Panc1 (cell line): ENCODE measurements at regions not wholly inside any gene's neighbourhood (a gene's known extent, or its start where the extent isn't known, plus 50 kb on each side); places are given as distances from the start of the nearest gene placed in this dataset.

ENCODE experiments used
- ATAC-seq: fragments of 200-7000 bp; cut with Tn5 transposase; 2 replicates; pipeline ENCODE4 v1.9.1; 2020; ENCODE audit warnings: mild to moderate bottlenecking, moderate library complexity
- BruUV-seq: library from RNA; stranded (reverse); fragments of 400-500 nt; replicated peaks from 2 replicates; lab custom pipeline; 2021; lab: Mats Ljungman, UMichigan
- CTCF ChIA-PET: fragments of 300-600 bp; sonication (Branson Sonifier 250); formaldehyde crosslinking; loops from one replicate; lab custom pipeline; 2022; ENCODE audit warnings: antibody characterized with exemption; lab: Charles Lee
- POLR2A ChIA-PET: fragments of 300-600 bp; sonication (Branson Sonifier 250); formaldehyde crosslinking; loops from one replicate; lab custom pipeline; 2022; ENCODE audit warnings: antibody characterized with exemption; lab: Charles Lee
- DNase-seq: peaks from one replicate; pipeline ENCODE4 v3.0.0-alpha.2; 2010; ENCODE audit warnings: low read depth, low spot score
- H3K27ac ChIP-seq: 2 replicates; pipeline ENCODE4 v1.5.1; 2011; ENCODE audit warnings: mild to moderate bottlenecking, low read length, inconsistent platforms
- H3K27me3 ChIP-seq: fragments of 200-500 bp; sonication (Bioruptor generic); 2 replicates; pipeline ENCODE4 v1.6.0; 2014; ENCODE audit warnings: low read length, inconsistent platforms; ENCODE audit not compliant: control insufficient read depth, insufficient read depth
- H3K36me3 ChIP-seq: fragments of 200-500 bp; sonication (Bioruptor generic); 2 replicates; pipeline ENCODE4 v1.5.1; 2014; ENCODE audit warnings: inconsistent platforms, mild to moderate bottlenecking, low read length, moderate library complexity; ENCODE audit not compliant: control insufficient read depth, insufficient read depth
- H3K4me1 ChIP-seq: 2 replicates; pipeline ENCODE4 v1.5.1; 2011; ENCODE audit warnings: inconsistent platforms, mild to moderate bottlenecking, low read length, moderate library complexity; ENCODE audit not compliant: control insufficient read depth, insufficient read depth
- H3K4me3 ChIP-seq, 2 experiments: 2 replicates each; pipeline ENCODE4 v1.5.1; 2011 to 2012; ENCODE audit warnings: low read depth in 2 of 2, low read length in 2 of 2, mild to moderate bottlenecking in 2 of 2, inconsistent platforms in 1 of 2, moderate library complexity in 1 of 2
- H3K9me3 ChIP-seq: fragments of 200-500 bp; sonication (Bioruptor generic); 2 replicates; pipeline ENCODE4 v1.5.1; 2014; ENCODE audit warnings: low read depth, mild to moderate bottlenecking, inconsistent platforms, low read length, moderate library complexity; ENCODE audit not compliant: control insufficient read depth, insufficient read depth
- CTCF ChIP-seq: fragments of 450-650 bp; IDR thresholded peaks from 2 replicates; pipeline ENCODE4 v1.5.1; 2017; ENCODE audit warnings: mild to moderate bottlenecking
- POLR2AphosphoS5 ChIP-seq: IDR thresholded peaks from 2 replicates; pipeline ENCODE4 v1.6.1; 2012; ENCODE audit warnings: mild to moderate bottlenecking, low read depth, low read length, moderate library complexity
- REST ChIP-seq, 2 experiments: IDR thresholded peaks; 2 replicates each; pipeline ENCODE4 v1.6.1; 2011 to 2012; ENCODE audit warnings: low read depth in 2 of 2, control low read depth in 1 of 2, low read length in 1 of 2, mild to moderate bottlenecking in 1 of 2, moderate library complexity in 1 of 2; ENCODE audit not compliant: insufficient read depth in 1 of 2
- SIN3A ChIP-seq: IDR thresholded peaks from 2 replicates; pipeline ENCODE4 v1.6.1; 2012; ENCODE audit warnings: low read depth, mild to moderate bottlenecking, low read length, moderate library complexity, borderline replicate concordance; ENCODE audit not compliant: insufficient read depth
- TCF7L2 ChIP-seq: IDR thresholded peaks from 2 replicates; pipeline ENCODE4 v1.6.1; 2011; ENCODE audit warnings: mild to moderate bottlenecking, low read depth, low read length, inconsistent platforms
- in situ Hi-C: cut with HindIII; loops from 2 replicates; pipeline ENCODE4 v1.10.0; 2016; ENCODE audit warnings: low sequenced_read_pairs, low pct_unique_long_range_greater_than_20kb
- intact Hi-C: fragments of 100-400 bp; cut with micrococcal nuclease; formaldehyde crosslinking; loops from one replicate; pipeline ENCODE4 v1.10.0; 2022; ENCODE audit not compliant: unreplicated experiment

GRCh38 chr18:38297910-38298309 is 732.3 kb upstream of the CELF4 start:
- H3K4me1 ChIP-seq, result no peaks in the 10 kb centered on the region
- intact Hi-C loops, result no loop called here
- ChIA-PET CTCF (interaction anchor here (0.6 kb wide), 1 partner anchor 748 kb away, joined by 5 read pairs; no protein-coding TSS in a partner anchor), POLR2A (no interaction called here)
- no peaks in the 10 kb centered on the region for H3K27me3 ChIP-seq
- no peak overlapping the region for H3K27ac ChIP-seq
- H3K4me3 ChIP-seq, result no peak overlapping the region
- H3K9me3 ChIP-seq, result no peaks in the 10 kb centered on the region
- no TSS peak for BruUV-seq
- ATAC-seq, result no peak
- DNase-seq, result no peak
- no peak for TF ChIP-seq POLR2AphosphoS5
- no peak for TF ChIP-seq CTCF
- no peak for TF ChIP-seq REST (IDR thresholded peaks at IDR 0.05; ENCODE audit: insufficient read depth in 1 of 2, low read depth in 2 of 2, low read length in 1 of 2)
- TF ChIP-seq SIN3A, result no peak
- in situ Hi-C loops, result no loop called here
- H3K36me3 ChIP-seq, result no peaks in the 10 kb centered on the region

GRCh38 chr18:38290229-38290628 is 724.6 kb upstream of the CELF4 start:
- no peaks in the 10 kb centered on the region for H3K9me3 ChIP-seq
- H3K27me3 ChIP-seq, result no peaks in the 10 kb centered on the region
- DNase-seq (no peak), ATAC-seq (no peak)
- no peaks in the 10 kb centered on the region for H3K36me3 ChIP-seq
- TF ChIP-seq REST (IDR thresholded peaks at IDR 0.05; ENCODE audit: insufficient read depth in 1 of 2, low read depth in 2 of 2, low read length in 1 of 2) (no peak), TCF7L2 (no peak), CTCF (no peak), SIN3A (no peak), POLR2AphosphoS5 (no peak)
- ChIA-PET POLR2A (no interaction called here), CTCF (no interaction called here)
- no peak overlapping the region for H3K27ac ChIP-seq
- no peak overlapping the region for H3K4me3 ChIP-seq
- intact Hi-C loops (no loop called here), in situ Hi-C loops (no loop called here)
- no peaks in the 10 kb centered on the region for H3K4me1 ChIP-seq
- BruUV-seq, result no TSS peak
